SK-N-SH (cell line): ENCODE measurements at regions not wholly inside any gene's neighbourhood (a gene's known extent, or its start where the extent isn't known, plus 50 kb on each side); places are given as distances from the start of the nearest gene placed in this dataset.

Source experiments
- CTCF ChIA-PET: fragments of 300-600, 350-600 bp; formaldehyde crosslinking; extraction: SDS; loops from one replicate; lab custom pipeline; 2021; lab: Yijun Ruan, JAX
- POLR2A ChIA-PET: fragments of 350-600 bp; sonication (Branson Sonifier 250); formaldehyde crosslinking; extraction: SDS; loops from one replicate; lab custom pipeline; 2020; ENCODE audit warnings: antibody characterized with exemption, inconsistent platforms; lab: Yijun Ruan, JAX
- DNase-seq: peaks from one replicate; pipeline ENCODE4 v3.0.0; 2012
- H2AFZ ChIP-seq: fragments of 200-600 bp; sonication (generic); 2 replicates; pipeline ENCODE4 v1.8.1; 2016; ENCODE audit warnings: antibody characterized with exemption, mild to moderate bottlenecking, low read depth
- H3F3A ChIP-seq: fragments of 200-600 bp; sonication (generic); replicated peaks from 2 replicates; pipeline ENCODE3; 2016; ENCODE audit warnings: antibody characterized with exemption, mild to moderate bottlenecking; ENCODE audit not compliant: insufficient read depth
- H3K27ac ChIP-seq, 2 experiments: fragments of 200-500 bp in 1 of 2; fragments of 200-600 bp in 1 of 2; sonication (Bioruptor generic) in 1 of 2; sonication (generic), shearing (Covaris generic) in 1 of 2; 2 replicates each; pipeline versions ENCODE4 v1.5.1 to v1.6.1; 2014 to 2016; ENCODE audit warnings: low read depth in 2 of 2, inconsistent platforms in 1 of 2, low read length in 1 of 2, mild to moderate bottlenecking in 1 of 2, mixed read lengths in 1 of 2
- H3K27me3 ChIP-seq: fragments of 200-600 bp; sonication (generic), shearing (Covaris generic); 2 replicates; pipeline ENCODE4 v1.6.1; 2016; ENCODE audit warnings: mixed run types; ENCODE audit not compliant: insufficient read depth
- H3K36me3 ChIP-seq, 2 experiments: fragments of 200-500 bp in 1 of 2; fragments of 200-600 bp in 1 of 2; sonication (Bioruptor generic) in 1 of 2; sonication (generic) in 1 of 2; replicated peaks in 1 of 2; 2 replicates each; pipeline versions ENCODE3 to v1.5.1; 2014 to 2016; ENCODE audit warnings: low read length in 1 of 2, mild to moderate bottlenecking in 1 of 2; ENCODE audit not compliant: insufficient read depth in 2 of 2, control insufficient read depth in 1 of 2
- H3K4me1 ChIP-seq, 2 experiments: fragments of 200-500 bp in 1 of 2; fragments of 200-600 bp in 1 of 2; sonication (Bioruptor generic) in 1 of 2; sonication (generic), shearing (Covaris generic) in 1 of 2; 2 replicates each; pipeline versions ENCODE4 v1.5.1 to v1.6.1; 2014 to 2016; ENCODE audit warnings: low read depth in 1 of 2, low read length in 1 of 2, mixed run types in 1 of 2; ENCODE audit not compliant: insufficient read depth in 2 of 2, control insufficient read depth in 1 of 2
- H3K4me2 ChIP-seq: fragments of 200-600 bp; sonication (generic), shearing (Covaris generic); 2 replicates; pipeline ENCODE4 v1.6.1; 2017; ENCODE audit warnings: mixed run types
- H3K4me3 ChIP-seq, 2 experiments: fragments of 200-500 bp in 1 of 2; fragments of 200-600 bp in 1 of 2; sonication (Bioruptor generic) in 1 of 2; sonication (generic), shearing (Covaris generic) in 1 of 2; 2 replicates each; pipeline versions ENCODE4 v1.5.1 to v1.8.1; 2014 to 2016; ENCODE audit warnings: low read depth in 2 of 2, inconsistent platforms in 1 of 2, low read length in 1 of 2, mild to moderate bottlenecking in 1 of 2, mixed read lengths in 1 of 2, moderate library complexity in 1 of 2
- H3K79me2 ChIP-seq: fragments of 200-600 bp; sonication (generic); 2 replicates; pipeline ENCODE4 v1.8.1; 2017; ENCODE audit warnings: mild to moderate bottlenecking; ENCODE audit not compliant: insufficient read depth
- H3K9ac ChIP-seq: fragments of 200-600 bp; sonication (generic); 2 replicates; pipeline ENCODE4 v1.6.1; 2017; ENCODE audit warnings: mixed run types
- H3K9me2 ChIP-seq: fragments of 200-600 bp; sonication (generic); 2 replicates; pipeline ENCODE4 v1.6.1; 2017; ENCODE audit warnings: mixed run types
- H3K9me3 ChIP-seq: fragments of 200-600 bp; sonication (generic); 2 replicates; pipeline ENCODE4 v1.6.1; 2017; ENCODE audit warnings: mixed run types, mild to moderate bottlenecking, moderate library complexity
- H4K20me1 ChIP-seq: fragments of 200-600 bp; sonication (generic); 2 replicates; pipeline ENCODE4 v1.6.1; 2017; ENCODE audit warnings: mild to moderate bottlenecking, mixed run types; ENCODE audit not compliant: insufficient read depth
- CHD2 ChIP-seq: fragments of 150-350 bp; IDR thresholded peaks from 2 replicates; pipeline ENCODE4 v1.6.1; 2018; ENCODE audit warnings: low read length; ENCODE audit not compliant: partially characterized antibody
- CTCF ChIP-seq: fragments of 200-600 bp; sonication (generic); IDR thresholded peaks from 2 replicates; pipeline ENCODE4 v1.6.1; 2017; ENCODE audit warnings: antibody characterized with exemption, mild to moderate bottlenecking, moderate library complexity
- ELF1 ChIP-seq: IDR thresholded peaks from 2 replicates; pipeline ENCODE4 v1.4.0; 2012
- EZH2phosphoT487 ChIP-seq: fragments of 200-600 bp; sonication (generic); IDR thresholded peaks from 2 replicates; pipeline ENCODE4 v1.6.1; 2017; ENCODE audit warnings: low read depth, mixed run types, mild to moderate bottlenecking, antibody characterized with exemption, moderate library complexity, borderline replicate concordance
- FOSL2 ChIP-seq: IDR thresholded peaks from 2 replicates; pipeline ENCODE4 v1.4.0; 2012; ENCODE audit warnings: low read depth, mild to moderate bottlenecking, moderate library complexity, borderline replicate concordance
- IRF3 ChIP-seq: fragments of 150-350 bp; IDR thresholded peaks from 2 replicates; pipeline ENCODE4 v1.6.1; 2016; ENCODE audit warnings: mild to moderate bottlenecking, low read depth, low read length
- NRF1 ChIP-seq: IDR thresholded peaks from 2 replicates; pipeline ENCODE4 v1.6.1; 2012; ENCODE audit warnings: low read depth, mild to moderate bottlenecking, low read length
- PBX3 ChIP-seq: IDR thresholded peaks from 2 replicates; pipeline ENCODE4; 2012
- POLR2AphosphoS5 ChIP-seq: IDR thresholded peaks from 2 replicates; pipeline ENCODE4 v1.6.1; 2012; ENCODE audit warnings: low read depth, low read length
- SIN3A ChIP-seq: IDR thresholded peaks from 2 replicates; pipeline ENCODE4 v1.6.1; 2012; ENCODE audit warnings: low read depth, mild to moderate bottlenecking, low read length, moderate library complexity, borderline replicate concordance
- YY1 ChIP-seq: IDR thresholded peaks from 2 replicates; pipeline ENCODE4 v1.4.0; 2012; ENCODE audit warnings: low read depth, mild to moderate bottlenecking
- ZBTB33 ChIP-seq: IDR thresholded peaks from 2 replicates; pipeline ENCODE4 v1.4.0; 2012; ENCODE audit warnings: low read depth, borderline replicate concordance
- WGBS: methylation state at CpG from one replicate; pipeline ENCODE4 v1.1.6; 2017; ENCODE audit warnings: low lambda C conversion rate; 5-methylcytosine and 5-hydroxymethylcytosine counted together
- TF ChIP-seq, protein P1 (sequence below): IDR thresholded peaks from 2 replicates; pipeline ENCODE4 v1.4.0; 2012; ENCODE audit warnings: low read depth, borderline replicate concordance

- no peak overlapping the region for H3K4me2 ChIP-seq
- H3K9me2 ChIP-seq = no peaks in the 10 kb centered on the region
- TF ChIP-seq CHD2 = no peak
- TF ChIP-seq NRF1 = no peak
- no peak for TF ChIP-seq FOSL2
- TF ChIP-seq POLR2AphosphoS5 = no peak
- TF ChIP-seq EZH2phosphoT487 = no peak
- TF ChIP-seq, protein P1, sequence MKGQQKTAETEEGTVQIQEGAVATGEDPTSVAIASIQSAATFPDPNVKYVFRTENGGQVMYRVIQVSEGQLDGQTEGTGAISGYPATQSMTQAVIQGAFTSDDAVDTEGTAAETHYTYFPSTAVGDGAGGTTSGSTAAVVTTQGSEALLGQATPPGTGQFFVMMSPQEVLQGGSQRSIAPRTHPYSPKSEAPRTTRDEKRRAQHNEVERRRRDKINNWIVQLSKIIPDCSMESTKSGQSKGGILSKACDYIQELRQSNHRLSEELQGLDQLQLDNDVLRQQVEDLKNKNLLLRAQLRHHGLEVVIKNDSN = no peak
- no peak for TF ChIP-seq PBX3
- no peak for TF ChIP-seq CTCF
- no peak for TF ChIP-seq YY1
- no peak for TF ChIP-seq SIN3A
- TF ChIP-seq ZBTB33 = no peak
- no peak for TF ChIP-seq ELF1
- TF ChIP-seq IRF3 = no peak
- POLR2A ChIA-PET = no interaction called here
- H3K79me2 ChIP-seq = no peaks in the 10 kb centered on the region
- WGBS = 48% methylated on average over 7 of the region's 8 CpGs
- H3K4me1 ChIP-seq = no peaks in the 10 kb centered on the region
- H3K4me3 ChIP-seq = no peak overlapping the region
- H2AFZ ChIP-seq = no peak overlapping the region
- H3K9me3 ChIP-seq = no peaks in the 10 kb centered on the region
- no peaks in the 10 kb centered on the region for H4K20me1 ChIP-seq
- peaks cover 14% of the 10 kb centered on the region for H3K27me3 ChIP-seq
- no peak overlapping the region for H3K9ac ChIP-seq
- DNase-seq = no peak
- no peak overlapping the region for H3K27ac ChIP-seq
- CTCF ChIA-PET = interaction anchor here (1.1 kb wide), 1 partner anchor 111 kb away, joined by 3 read pairs; no protein-coding TSS in a partner anchor
- H3F3A ChIP-seq = peaks cover 31% of the 10 kb centered on the region
- no peaks in the 10 kb centered on the region for H3K36me3 ChIP-seq
These were observed 212.4 kb upstream of the ZNF184 start for GRCh38 chr6:27685279-27685678.
